Amniotic epithelial cell (primary cell): ENCODE measurements at regions not wholly inside any gene's neighbourhood (a gene's known extent, or its start where the extent isn't known, plus 50 kb on each side); places are given as distances from the start of the nearest gene placed in this dataset.
"Not testable (repeated sequence)": the region's sequence is repeated elsewhere in the genome, so short reads cannot be mapped to it uniquely, and the experiment has no call there.

Experiments
- DNase-seq: peaks from one replicate; pipeline ENCODE4 v3.0.0-alpha.2; 2010; ENCODE audit warnings: low read depth

- not testable (repeated sequence) for DNase-seq
These were observed 717.1 kb downstream of the COL12A1 start for GRCh38 chr6:74488726-74489125.

- DNase-seq: no peak
These were observed 723.7 kb downstream of the COL12A1 start for GRCh38 chr6:74482180-74482579.

GRCh38 chr6:74480561-74480960 is 725.3 kb downstream of the COL12A1 start:
- DNase-seq: peak; percentile 55

- DNase-seq: no peak
These were observed 725.9 kb downstream of the COL12A1 start for GRCh38 chr6:74479960-74480359.

- DNase-seq: no peak
These were observed 726.4 kb downstream of the COL12A1 start for GRCh38 chr6:74479420-74479819.

- DNase-seq: not testable (repeated sequence)
These were observed 731.8 kb downstream of the COL12A1 start for GRCh38 chr6:74474046-74474445.

GRCh38 chr6:74468552-74468951 is 737.3 kb downstream of the COL12A1 start:
- DNase-seq: not testable (repeated sequence)

GRCh38 chr6:74467533-74468215 is 738.2 kb downstream of the COL12A1 start:
- DNase-seq: no peak

GRCh38 chr6:74466572-74466971 is 739.3 kb downstream of the COL12A1 start:
- DNase-seq: no peak

GRCh38 chr6:74459260-74459659 is 746.6 kb downstream of the COL12A1 start:
- peak; percentile 37 for DNase-seq

- DNase-seq: peak; percentile 99
These were observed 747.3 kb downstream of the COL12A1 start for GRCh38 chr6:74458536-74458935.

GRCh38 chr6:74455786-74456185 is 750.1 kb downstream of the COL12A1 start:
- no peak for DNase-seq

GRCh38 chr6:74451953-74452352 is 753.9 kb downstream of the COL12A1 start:
- no peak for DNase-seq

GRCh38 chr6:74448850-74449249 is 752.8 kb downstream of the CD109 start:
- no peak for DNase-seq

GRCh38 chr6:74447013-74447412 is 751.0 kb downstream of the CD109 start:
- DNase-seq: peak; percentile 11

GRCh38 chr6:74439123-74439811 is 743.3 kb downstream of the CD109 start:
- no peak for DNase-seq

- DNase-seq: not testable (repeated sequence)
These were observed 742.4 kb downstream of the CD109 start for GRCh38 chr6:74438395-74438794.

GRCh38 chr6:74434171-74434570 is 738.2 kb downstream of the CD109 start:
- DNase-seq: no peak

GRCh38 chr6:74431873-74432580 is 736.0 kb downstream of the CD109 start:
- peak; percentile 41 for DNase-seq

GRCh38 chr6:74420221-74420620 is 724.2 kb downstream of the CD109 start:
- DNase-seq: no peak

- peak; percentile 69 for DNase-seq
These were observed 719.1 kb downstream of the CD109 start for GRCh38 chr6:74415056-74415455.

- no peak for DNase-seq
These were observed 714.6 kb downstream of the CD109 start for GRCh38 chr6:74410630-74411029.

- peak; percentile 84 for DNase-seq
These were observed 713.4 kb downstream of the CD109 start for GRCh38 chr6:74409447-74409846.
